SU-DHL-6 (cell line): ENCODE measurements at regions not wholly inside any gene's neighbourhood (a gene's known extent, or its start where the extent isn't known, plus 50 kb on each side); places are given as distances from the start of the nearest gene placed in this dataset.

ENCODE experiments used
- CTCF ChIP-seq: fragments of 200-600 bp; sonication (generic); IDR thresholded peaks from one replicate; pipeline ENCODE4 v1.5.1; 2017; ENCODE audit warnings: antibody characterized with exemption, mild to moderate bottlenecking, low read length, moderate library complexity; ENCODE audit not compliant: insufficient read depth, poor library complexity, severe bottlenecking
- EZH2phosphoT487 ChIP-seq: fragments of 200-600 bp; sonication (generic), shearing (Covaris generic); conservative IDR thresholded peaks from 2 replicates; pipeline ENCODE4 v1.6.1; 2018; ENCODE audit warnings: mild to moderate bottlenecking, antibody characterized with exemption, low read length, moderate library complexity, mixed read lengths

- no peak for TF ChIP-seq CTCF
- no peak for TF ChIP-seq EZH2phosphoT487
Measured at GRCh38 chr1:213423041-213423440, 372.0 kb downstream of the RPS6KC1 start.
